ENCODE measurements at regions not wholly inside any gene's neighbourhood (a gene's known extent, or its start where the extent isn't known, plus 50 kb on each side); places are given as distances from the start of the nearest gene placed in this dataset.
A peak's percentile ranks its signal among the peaks of the same experiment; 100 is the strongest.

DNA sequence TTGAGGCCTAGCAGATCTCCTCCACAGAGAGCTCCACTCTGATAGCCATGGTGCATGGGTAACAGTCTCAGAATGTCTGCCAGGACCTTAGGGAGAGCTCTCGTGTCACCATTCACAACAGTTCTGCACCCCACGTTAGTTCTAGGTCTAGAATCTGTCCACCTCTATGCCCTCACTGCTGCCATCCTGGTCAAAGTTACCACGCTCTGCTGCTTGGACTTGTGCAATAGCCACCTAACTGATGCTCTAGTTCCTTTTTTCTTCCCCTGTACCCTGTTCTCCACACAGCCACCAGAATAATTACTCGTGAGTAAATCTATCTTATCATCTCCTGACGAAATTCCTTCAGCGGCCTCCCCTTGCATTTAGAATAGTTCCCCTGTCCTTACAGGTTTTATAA is 268.8 kb upstream of the GATB start:
- no peak for DNase-seq (ENCODE audit: low read depth in 1 of 2, low spot score in 1 of 2)

DNA sequence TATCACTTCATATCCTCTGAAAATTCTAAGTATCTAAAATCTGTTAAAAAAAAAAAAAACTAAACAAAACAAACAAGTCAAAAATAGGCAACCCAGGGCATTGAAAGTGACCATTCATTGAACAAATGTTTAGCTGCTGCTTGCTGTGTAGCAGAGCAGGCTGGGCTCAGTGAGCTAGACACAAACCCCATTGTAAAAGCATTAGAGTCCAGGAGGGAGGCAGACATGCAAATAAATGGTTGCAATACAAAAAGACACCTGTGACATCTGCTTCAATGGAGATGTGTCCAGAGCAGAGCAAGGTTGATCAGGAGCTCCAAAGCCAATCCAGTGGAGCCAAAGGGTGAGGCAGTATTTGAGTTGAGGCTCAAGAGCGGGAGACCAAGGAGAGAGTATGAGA is 267.3 kb upstream of the GATB start:
- DNase-seq (ENCODE audit: low read depth in 1 of 2, low spot score in 1 of 2): no peak

DNA sequence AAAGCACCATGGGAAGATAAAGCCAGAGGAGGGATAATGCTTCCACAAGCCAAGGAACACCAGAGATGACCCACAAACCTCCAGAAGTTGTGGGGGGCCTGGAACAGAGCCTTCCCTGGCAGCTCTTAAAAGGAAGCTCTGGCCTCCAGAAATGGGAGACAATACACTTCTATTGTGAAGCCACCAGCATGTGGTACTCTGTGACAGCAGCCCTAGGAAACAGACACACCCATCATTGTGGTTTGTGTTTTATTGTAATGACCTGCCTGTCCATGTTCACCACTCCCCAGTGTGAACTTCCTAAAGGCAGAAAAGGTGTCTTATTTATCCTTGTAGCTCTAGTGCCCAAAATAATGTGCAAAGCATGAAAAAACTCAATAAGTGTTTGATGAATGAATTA is 264.1 kb upstream of the GATB start:
- DNase-seq (ENCODE audit: low read depth in 1 of 2, low spot score in 1 of 2): no peak

DNA sequence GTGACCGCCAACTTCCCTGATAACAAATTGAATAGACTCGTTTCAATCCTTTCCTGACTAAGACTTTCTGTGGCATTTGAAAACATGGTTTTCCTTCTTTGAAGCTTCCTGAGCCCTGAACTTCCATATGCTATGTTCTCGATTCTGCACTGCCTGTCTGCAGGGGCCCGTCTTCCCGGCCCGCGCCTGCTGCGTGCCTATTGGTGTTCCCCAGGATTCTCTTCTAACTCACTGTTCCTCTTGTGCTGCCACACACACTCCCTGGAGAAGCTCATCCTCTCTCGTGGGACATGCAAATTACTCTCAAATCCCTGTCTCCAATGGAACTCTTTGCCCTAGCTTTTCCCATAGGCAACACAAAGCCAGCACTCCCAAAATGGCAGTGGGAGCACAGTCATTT is 262.9 kb upstream of the GATB start:
- no peak for DNase-seq (ENCODE audit: low read depth in 1 of 2, low spot score in 1 of 2)

DNA sequence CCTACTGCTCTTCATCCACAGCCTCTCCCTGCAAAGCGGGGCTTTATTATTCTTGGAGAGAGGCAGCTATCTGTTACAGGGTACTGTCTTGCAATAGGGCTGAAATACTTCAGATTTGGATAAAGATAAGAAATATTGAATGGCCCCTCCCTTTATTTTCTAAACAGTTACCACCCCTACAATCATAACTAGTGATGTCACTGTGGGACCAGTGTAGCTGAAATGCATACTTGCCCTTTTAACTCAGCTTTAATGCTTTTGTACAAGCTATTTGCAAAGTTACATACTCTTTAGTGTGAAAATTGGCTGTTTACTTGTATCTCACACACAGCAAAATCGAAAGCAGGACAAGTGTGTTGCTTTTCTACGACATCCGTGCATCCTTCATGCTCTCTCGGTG is 261.7 kb upstream of the GATB start:
- no peak for DNase-seq (ENCODE audit: low read depth in 1 of 2, low spot score in 1 of 2)

DNA sequence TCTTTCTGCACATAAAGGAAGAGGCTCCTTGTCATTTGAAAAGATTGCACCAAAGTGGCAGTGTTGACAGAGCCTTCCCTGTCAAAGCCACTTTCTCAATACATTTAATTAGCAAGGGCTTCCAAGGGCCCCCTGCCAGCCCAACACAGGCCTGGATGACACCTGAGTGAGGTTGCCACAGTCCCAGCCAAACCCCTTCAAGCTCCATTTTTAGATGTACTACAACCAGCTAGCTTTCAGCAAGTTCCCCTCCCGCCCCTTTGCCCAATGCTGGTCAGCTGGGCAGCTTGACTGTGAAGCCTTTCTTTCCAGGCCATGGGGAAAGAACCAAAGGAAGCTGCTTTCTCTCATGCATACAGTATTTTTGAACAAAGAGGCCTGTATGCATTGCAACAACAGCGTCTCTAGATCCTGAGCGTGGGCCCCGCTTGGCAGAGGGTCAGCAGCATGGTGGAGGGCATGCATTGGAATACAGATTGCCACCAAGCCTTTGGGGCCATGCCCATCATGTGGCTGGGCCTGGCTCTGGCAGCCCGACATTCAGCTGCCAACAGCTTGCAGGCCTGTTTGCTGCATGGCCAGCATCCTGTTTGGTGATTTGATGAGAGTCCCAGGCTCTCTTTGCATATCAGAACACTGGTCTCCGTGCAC is 261.1 kb upstream of the GATB start:
- no peak for DNase-seq (ENCODE audit: low read depth in 1 of 2, low spot score in 1 of 2)

DNA sequence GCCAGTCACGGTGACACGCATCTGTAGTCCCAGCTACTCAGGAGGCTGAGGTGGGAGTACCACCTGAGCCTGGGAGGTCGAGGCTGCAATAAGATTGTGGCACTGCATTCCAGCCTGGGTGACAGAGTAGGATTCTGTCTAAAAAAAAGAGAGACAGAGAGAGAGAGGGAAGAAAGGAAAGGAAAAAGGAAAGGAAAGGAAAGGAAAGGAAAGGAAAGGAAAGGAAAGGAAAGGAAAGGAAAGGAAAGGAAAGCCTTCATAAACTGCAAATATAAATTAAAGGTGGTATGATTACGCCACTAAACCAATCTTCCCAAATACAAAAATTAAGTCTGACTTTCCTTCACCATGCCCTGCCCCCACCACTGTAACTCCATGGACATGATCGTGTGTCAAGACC is 259.3 kb upstream of the GATB start:
- DNase-seq (ENCODE audit: low read depth in 1 of 2, low spot score in 1 of 2): no peak

DNA sequence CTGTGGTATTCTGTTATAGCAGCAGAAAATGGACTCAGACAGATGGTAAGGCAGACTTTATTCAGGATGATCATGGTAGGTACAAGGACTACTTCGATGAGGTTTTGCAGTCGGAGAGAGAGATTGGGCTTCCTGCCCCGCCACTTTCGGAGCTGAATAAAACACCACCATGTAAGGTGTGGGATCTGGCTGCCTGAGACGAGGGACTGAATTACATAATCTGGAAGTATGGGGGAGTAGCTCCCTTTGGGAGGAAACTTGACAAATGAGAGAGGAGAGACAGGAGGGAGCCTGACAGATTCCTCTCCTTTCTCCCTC is 255.5 kb upstream of the GATB start:
- no peak for DNase-seq (ENCODE audit: low read depth in 1 of 2, low spot score in 1 of 2)

DNA sequence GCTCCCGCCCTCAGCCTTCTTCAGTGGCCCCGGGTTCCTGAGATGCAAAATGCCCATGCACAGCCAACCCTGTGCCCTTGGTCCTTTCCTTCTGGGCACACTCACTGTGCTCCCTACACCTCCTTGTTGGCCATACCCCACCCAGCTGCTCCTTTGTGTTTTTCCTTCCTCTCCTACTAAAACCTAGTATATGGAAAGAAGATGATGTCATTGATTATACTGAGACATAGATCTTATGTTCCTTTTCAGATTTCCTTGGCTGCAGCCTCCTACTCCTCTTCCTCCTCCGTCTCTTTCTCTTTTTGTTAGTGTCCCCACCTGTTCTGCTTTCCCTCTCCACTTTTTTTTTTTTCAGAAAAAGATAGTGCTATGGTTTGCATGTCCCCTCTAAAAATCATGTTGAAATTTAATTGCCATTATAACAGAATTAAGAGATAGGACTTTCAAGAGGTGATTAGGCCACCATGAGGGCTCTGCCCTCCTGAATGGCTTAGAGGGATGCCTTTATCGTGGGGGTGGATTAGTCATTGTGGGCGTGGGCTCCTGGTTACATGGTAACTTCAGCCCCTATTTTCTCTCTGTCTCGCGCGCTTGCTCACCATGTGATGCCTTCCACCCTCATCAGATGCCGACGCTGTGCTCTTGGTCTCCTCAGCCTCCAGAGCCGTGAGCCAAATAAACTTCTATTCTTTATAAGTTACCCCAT is 254.9 kb upstream of the GATB start:
- no peak for DNase-seq (ENCODE audit: low read depth in 1 of 2, low spot score in 1 of 2)

DNA sequence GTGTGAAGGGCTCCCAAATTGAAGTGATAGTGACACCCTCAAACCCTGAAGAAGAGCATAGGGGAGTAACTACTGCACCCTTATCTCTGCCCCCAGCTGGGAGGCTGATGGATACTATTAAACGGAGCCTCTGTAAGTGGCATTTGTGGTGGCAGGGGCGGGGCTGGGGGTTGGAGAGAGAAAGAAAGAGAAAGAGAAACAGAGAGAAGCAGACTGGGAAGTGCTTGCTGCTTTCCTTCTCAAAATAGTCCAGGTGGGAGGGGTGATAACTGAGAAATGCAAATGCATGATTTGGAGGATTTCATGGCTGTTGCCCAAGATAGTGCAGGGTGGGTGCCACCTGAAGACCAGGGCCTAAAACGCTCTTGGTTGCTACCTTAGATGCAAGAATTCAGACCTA is 253.5 kb upstream of the GATB start:
- peak in 1 of 2 donors; percentile 31 for DNase-seq (ENCODE audit: low read depth in 1 of 2, low spot score in 1 of 2)

DNA sequence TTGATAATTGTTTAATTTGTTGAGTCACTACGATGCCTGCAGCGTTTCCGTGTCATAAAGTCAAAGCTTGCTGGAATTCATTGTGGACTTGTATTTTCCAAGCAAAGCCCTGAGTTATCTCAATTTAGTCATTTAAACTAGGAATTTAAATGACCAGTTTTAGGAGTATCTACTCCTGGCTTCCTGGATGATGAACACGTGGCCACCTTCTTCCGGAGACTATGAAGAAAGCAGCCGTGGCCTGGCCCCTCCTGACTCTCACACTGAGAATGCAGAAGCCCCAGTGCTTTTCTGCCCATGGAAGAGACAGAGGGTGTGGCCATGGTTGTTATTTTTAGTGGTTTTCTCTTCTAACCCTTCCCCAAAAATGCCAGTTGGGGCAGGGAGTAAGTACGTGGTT is 250.7 kb upstream of the GATB start:
- no peak for DNase-seq (ENCODE audit: low read depth in 1 of 2, low spot score in 1 of 2)

DNA sequence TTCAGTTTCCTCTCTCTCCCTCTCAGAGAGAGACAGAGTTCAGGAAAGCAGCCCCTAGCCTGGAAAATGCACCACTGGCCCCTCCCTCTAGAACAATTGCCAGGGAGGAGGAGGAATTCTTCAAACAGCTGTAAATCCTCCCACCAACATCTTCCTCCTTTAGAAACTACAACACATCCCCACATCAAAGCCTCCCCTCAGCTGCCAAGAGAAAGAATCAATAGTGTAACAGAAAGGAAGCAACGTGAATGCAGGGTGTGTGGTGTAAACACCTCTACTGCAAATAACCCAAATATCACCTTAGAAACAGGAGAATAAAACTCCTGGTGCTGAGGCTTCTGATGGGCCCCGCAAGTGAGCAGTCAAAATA is 249.9 kb upstream of the GATB start:
- DNase-seq (ENCODE audit: low read depth in 1 of 2, low spot score in 1 of 2): no peak

DNA sequence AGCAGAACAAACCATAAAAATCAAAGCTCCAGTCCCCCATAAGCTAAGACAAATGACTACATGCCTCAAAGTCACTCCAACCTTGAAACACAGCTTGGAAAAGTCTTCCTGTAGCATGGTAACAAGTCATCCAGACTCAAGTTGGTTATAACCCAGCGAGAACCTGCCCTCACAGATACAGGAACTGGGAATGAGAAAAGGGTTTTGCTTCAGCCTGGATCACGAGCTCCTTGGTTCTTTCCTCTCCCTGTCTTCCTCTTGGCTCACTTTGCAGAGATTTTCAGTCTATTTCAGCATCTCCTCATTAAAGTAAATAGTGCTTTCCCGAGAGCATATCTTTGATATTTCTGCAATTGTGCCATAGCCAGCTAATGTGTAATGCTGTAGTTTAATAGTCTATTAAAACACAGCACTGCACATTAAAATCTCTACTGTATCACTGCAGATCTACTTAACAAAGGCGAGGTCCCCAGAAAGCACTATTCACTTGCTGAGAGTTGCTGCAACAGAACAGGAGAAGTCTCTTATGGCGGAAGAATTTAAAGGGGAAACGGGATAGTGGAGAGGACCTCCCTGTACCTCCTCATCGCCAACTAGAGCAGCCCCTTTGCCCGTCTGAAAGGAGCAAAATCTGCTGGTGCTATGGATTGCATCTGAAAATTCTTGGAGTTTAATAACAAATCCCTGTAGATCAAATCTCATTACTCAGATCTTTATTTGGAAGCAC is 249.3 kb upstream of the GATB start:
- no peak for DNase-seq (ENCODE audit: low read depth in 1 of 2, low spot score in 1 of 2)

DNA sequence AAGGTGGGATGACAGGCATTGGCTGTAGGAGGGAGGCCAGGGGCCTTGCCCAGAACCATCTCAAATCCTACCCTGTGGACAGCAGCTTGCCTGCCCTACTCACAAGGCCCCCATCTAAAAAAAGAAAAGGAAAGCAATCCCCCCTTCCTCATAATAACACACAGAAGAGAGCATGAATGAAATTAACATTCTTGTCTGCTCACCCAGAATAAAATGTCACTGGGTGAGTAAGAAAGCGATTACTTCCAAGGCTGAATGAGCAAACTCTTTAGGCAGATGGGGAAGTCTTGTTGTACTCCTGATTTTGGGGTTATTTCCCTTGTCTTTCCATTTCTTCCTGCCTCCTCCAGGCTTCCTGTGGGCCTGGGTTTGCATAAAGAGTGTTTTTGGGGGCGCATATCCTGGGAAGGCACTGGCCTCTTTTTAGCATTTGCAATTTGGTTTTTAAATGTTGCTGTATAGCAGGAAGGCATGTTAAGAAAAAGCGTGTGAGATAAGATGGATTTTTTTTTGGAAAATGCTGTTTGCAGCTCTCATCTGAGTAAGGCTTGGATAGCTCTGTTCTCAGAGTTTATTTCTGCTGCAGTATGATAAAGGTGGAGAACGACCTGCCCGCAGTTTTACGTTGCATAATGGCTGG is 248.3 kb upstream of the GATB start:
- no peak for DNase-seq (ENCODE audit: low read depth in 1 of 2, low spot score in 1 of 2)

DNA sequence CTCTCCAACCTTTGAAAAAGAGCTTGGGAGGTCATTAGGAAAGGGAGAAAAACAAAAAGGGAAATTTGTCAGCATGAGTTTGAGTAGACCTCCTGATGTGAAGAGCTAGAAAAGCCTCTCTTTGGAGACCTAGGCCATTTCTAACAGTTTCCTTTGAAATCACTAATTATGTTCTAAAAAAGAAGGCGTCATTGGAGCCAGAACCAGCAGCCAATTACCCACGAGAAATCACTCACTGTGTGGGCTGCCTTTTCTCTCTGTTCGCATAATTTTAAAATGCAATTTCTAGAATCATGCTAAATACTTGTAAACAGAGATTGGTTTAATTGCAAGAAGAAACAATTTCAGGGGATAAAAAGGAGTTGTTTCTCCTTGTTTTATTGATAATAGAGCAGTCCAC is 246.3 kb upstream of the GATB start:
- DNase-seq (ENCODE audit: low read depth in 1 of 2, low spot score in 1 of 2): no peak

DNA sequence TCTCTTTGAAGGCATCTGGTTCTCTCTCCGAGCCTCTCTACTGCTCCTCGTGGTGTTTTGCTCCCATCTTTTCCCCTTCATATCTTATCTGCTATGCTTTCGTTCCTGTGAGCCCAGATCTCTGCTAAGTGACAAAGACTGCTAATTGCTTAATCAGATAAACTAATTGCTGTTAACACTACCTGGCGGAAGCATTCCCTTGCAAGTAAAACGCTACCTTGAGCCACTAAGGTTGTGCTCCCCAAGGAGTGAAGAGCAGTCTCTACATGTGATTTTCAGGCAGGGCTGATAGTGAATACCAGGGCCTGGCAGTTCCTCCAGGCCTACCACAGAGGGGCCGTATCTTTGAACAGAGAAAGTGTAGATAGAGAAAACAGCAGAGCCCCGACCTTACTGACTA is 244.0 kb upstream of the GATB start:
- no peak for DNase-seq (ENCODE audit: low read depth in 1 of 2, low spot score in 1 of 2)

DNA sequence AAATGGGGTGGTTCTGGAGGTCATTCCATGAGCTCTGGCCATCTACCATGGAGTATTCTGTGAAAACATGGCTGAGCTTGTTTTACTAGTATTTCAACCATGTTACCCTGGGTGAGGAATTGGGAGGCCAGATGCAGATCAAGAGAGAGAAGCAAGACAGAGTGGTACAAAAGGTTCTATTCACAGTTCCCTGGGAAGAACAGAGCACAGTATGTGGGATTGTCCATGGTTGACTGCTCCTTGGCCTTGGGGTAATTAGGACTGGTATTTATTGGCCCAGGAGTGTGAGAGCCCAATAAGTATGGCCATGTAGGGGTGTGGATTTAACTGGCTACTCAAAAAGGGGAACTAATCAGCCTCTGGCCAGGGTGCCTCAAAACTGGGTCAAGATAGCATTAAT is 239.7 kb upstream of the GATB start:
- no peak for DNase-seq (ENCODE audit: low read depth in 1 of 2, low spot score in 1 of 2)

DNA sequence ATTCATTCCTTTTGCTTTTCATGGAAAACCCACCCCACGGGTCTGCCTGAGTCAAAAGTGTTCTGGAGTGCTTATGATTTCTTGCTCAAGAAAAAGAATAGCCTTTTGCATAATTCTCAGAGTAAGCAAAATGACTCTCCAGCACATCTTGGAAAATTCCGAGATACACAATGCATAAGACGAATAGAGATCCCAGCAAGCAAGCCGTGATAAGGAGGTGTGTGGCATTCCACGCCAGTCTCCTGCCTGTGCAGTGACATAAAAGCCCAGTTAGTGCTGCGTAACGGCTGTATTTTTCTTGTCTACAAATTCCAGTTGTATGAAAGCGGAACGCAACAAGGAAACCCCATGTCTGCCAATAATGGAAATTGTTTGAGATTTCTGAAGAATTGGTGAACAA is 237.9 kb upstream of the GATB start:
- DNase-seq (ENCODE audit: low read depth in 1 of 2, low spot score in 1 of 2): no peak

DNA sequence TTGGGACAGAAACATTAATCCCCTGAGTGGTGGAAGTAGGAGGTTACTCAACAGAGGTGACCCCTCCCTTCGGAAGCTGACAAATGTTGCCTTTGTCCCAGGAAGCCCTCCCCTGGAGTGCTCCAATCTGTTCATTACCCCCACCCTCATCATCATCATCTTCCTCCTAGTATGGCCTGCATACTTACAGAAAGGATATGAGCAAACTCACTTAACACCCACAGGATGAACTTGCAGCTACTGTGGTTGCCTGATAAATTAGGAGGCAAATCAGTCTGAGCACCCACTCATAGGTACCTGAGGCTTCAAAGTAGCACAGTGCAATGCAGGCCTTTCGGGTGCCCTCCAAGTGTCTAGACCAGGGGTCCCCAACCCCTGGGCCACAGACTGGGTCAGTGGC is 236.7 kb upstream of the GATB start:
- no peak for DNase-seq (ENCODE audit: low read depth in 1 of 2, low spot score in 1 of 2)

DNA sequence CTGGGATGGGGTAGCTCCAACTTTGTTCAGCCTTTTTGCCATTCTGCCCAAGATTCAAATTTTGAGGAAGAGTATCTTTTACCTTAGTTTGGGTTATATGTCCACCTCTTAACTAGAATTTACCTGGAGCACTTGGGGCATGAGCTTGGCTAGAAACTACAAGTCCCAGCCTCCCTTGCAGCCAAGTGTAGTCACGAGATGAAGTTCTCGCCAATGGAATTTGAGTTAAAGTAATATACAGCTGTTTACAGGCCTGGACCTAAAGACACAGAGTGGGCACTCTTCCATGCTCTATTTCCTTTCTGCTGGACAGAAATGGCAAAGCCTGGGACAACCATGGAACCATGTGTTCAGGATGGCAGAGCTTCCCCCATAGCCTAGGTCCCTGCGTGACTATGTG is 233.6 kb upstream of the GATB start:
- no peak for DNase-seq (ENCODE audit: low read depth in 1 of 2, low spot score in 1 of 2)

DNA sequence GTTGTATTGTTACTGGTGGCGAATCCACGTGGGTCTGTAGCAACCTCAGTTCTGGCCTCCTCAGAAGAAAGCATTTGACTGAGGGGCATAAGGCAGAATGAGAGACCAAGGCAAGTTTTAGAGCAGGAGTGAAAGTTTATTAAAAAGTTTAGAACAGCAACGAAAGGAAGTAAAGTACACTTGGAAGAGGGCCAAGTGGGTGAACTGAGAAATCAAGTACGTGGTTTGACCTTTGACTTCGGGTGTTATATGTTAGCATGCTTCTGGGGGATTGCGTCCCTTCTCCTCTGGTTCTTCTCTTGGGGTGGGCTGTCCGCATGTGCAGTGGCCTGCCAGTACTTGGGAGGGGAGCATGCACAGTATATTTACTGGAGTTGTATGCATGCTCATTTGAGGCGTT is 232.7 kb upstream of the GATB start:
- DNase-seq (ENCODE audit: low read depth in 1 of 2, low spot score in 1 of 2): no peak

Measured in stimulated activated CD4-positive, alpha-beta T cell treated with anti-CD3 and anti-CD28 coated beads, Interleukin-15, amount 100 ng/mL, for 1 hour (primary cell).